ENCODE measurements at regions not wholly inside any gene's neighbourhood (a gene's known extent, or its start where the extent isn't known, plus 50 kb on each side); places are given as distances from the start of the nearest gene placed in this dataset.
"Not testable (repeated sequence)": the region's sequence is repeated elsewhere in the genome, so short reads cannot be mapped to it uniquely, and the experiment has no call there.

- FAIRE-seq: no peak
Measured at GRCh38 chr5:166279828-166280227, 2011.6 kb upstream of the WWC1 start.

- no peak for FAIRE-seq
Measured at GRCh38 chr5:166281433-166281832, 2010.0 kb upstream of the WWC1 start.

- FAIRE-seq: no peak
Measured at GRCh38 chr5:166282939-166283338, 2008.5 kb upstream of the WWC1 start.

GRCh38 chr5:166285361-166285760, 2006.1 kb upstream of the WWC1 start:
- FAIRE-seq: no peak

- FAIRE-seq: no peak
Measured at GRCh38 chr5:166286832-166287231, 2004.6 kb upstream of the WWC1 start.

- FAIRE-seq: no peak
Measured at GRCh38 chr5:166287866-166288265, 2003.6 kb upstream of the WWC1 start.

- FAIRE-seq: not testable (repeated sequence)
Measured at GRCh38 chr5:166291800-166292199, 1999.6 kb upstream of the WWC1 start.

GRCh38 chr5:166293892-166294291, 1997.6 kb upstream of the WWC1 start:
- FAIRE-seq: no peak

- FAIRE-seq: no peak
Measured at GRCh38 chr5:166302166-166302565, 1989.3 kb upstream of the WWC1 start.

GRCh38 chr5:166317425-166317824, 1974.0 kb upstream of the WWC1 start:
- no peak for FAIRE-seq

GRCh38 chr5:166320920-166321480, 1970.4 kb upstream of the WWC1 start:
- FAIRE-seq: no peak

GRCh38 chr5:166324372-166324771, 1967.1 kb upstream of the WWC1 start:
- no peak for FAIRE-seq

- no peak for FAIRE-seq
Measured at GRCh38 chr5:166329149-166329800, 1962.2 kb upstream of the WWC1 start.

- FAIRE-seq: no peak
Measured at GRCh38 chr5:166330036-166330435, 1961.4 kb upstream of the WWC1 start.

- FAIRE-seq: no peak
Measured at GRCh38 chr5:166331521-166331920, 1959.9 kb upstream of the WWC1 start.

- no peak for FAIRE-seq
Measured at GRCh38 chr5:166338801-166339200, 1952.6 kb upstream of the WWC1 start.

GRCh38 chr5:166340039-166340438, 1951.4 kb upstream of the WWC1 start:
- no peak for FAIRE-seq

GRCh38 chr5:166341740-166342337, 1949.6 kb upstream of the WWC1 start:
- FAIRE-seq: no peak

- FAIRE-seq: no peak
Measured at GRCh38 chr5:166342402-166342801, 1949.0 kb upstream of the WWC1 start.

- peak; percentile 92 for FAIRE-seq
Measured at GRCh38 chr5:166346726-166347374, 1944.6 kb upstream of the WWC1 start.

GRCh38 chr5:166349046-166349445, 1942.4 kb upstream of the WWC1 start:
- no peak for FAIRE-seq

- no peak for FAIRE-seq
Measured at GRCh38 chr5:166353580-166353979, 1937.9 kb upstream of the WWC1 start.

- no peak for FAIRE-seq
Measured at GRCh38 chr5:166354332-166354731, 1937.1 kb upstream of the WWC1 start.

GRCh38 chr5:166356096-166356495, 1935.3 kb upstream of the WWC1 start:
- FAIRE-seq: no peak
